ENCODE measurements at regions not wholly inside any gene's neighbourhood (a gene's known extent, or its start where the extent isn't known, plus 50 kb on each side); places are given as distances from the start of the nearest gene placed in this dataset.
"Not testable (repeated sequence)": the region's sequence is repeated elsewhere in the genome, so short reads cannot be mapped to it uniquely, and the experiment has no call there.

DNA sequence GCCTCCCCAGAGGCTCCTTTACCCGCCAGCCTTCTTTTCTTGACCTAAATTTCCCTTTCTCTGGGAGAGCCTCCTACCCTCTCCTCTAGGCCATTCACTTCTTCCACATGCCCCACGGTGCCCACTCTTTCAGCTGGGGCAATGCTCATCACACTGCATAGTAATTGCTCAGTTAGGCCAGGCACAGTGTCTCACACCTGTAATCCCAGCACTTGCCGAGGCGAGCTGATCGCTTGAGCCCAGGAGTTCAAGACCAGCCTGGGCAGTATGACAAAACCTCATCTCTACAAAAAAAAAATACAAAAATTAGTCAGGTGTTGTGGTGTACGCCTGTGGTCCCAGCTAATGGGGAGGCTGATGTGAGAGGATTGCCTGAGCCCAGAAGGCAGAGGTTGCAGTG is 1956.7 kb downstream of the FOXD4L5 start:
- TF ChIP-seq, protein P1, sequence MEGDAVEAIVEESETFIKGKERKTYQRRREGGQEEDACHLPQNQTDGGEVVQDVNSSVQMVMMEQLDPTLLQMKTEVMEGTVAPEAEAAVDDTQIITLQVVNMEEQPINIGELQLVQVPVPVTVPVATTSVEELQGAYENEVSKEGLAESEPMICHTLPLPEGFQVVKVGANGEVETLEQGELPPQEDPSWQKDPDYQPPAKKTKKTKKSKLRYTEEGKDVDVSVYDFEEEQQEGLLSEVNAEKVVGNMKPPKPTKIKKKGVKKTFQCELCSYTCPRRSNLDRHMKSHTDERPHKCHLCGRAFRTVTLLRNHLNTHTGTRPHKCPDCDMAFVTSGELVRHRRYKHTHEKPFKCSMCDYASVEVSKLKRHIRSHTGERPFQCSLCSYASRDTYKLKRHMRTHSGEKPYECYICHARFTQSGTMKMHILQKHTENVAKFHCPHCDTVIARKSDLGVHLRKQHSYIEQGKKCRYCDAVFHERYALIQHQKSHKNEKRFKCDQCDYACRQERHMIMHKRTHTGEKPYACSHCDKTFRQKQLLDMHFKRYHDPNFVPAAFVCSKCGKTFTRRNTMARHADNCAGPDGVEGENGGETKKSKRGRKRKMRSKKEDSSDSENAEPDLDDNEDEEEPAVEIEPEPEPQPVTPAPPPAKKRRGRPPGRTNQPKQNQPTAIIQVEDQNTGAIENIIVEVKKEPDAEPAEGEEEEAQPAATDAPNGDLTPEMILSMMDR (IDR thresholded peaks at IDR 0.05; ENCODE audit: insufficient read depth, low read depth, low read length), result not testable (repeated sequence)
- not testable (repeated sequence) for TF ChIP-seq EZH2 (IDR thresholded peaks at IDR 0.05; ENCODE audit: insufficient read depth, low read length)

Measured in astrocyte (in vitro differentiated cells and primary cell).